GM23338 (cell line): ENCODE measurements at regions not wholly inside any gene's neighbourhood (a gene's known extent, or its start where the extent isn't known, plus 50 kb on each side); places are given as distances from the start of the nearest gene placed in this dataset.

Experiments used
- CREB1 ChIP-seq: fragments of 250-450 bp; sonication (Bioruptor Pico); IDR thresholded peaks from 2 replicates; pipeline ENCODE4 v1.5.0; 2020; ENCODE audit warnings: low read depth, mild to moderate bottlenecking, moderate library complexity
- CTCF ChIP-seq, 2 experiments: fragments of 200-600 bp in 1 of 2; sonication (generic) in 1 of 2; conservative IDR thresholded peaks; 2 replicates each; pipeline versions ENCODE4 v1.5.1 to v1.6.1; 2016 to 2017; ENCODE audit warnings: antibody characterized with exemption in 2 of 2, low read depth in 2 of 2, mild to moderate bottlenecking in 2 of 2, moderate library complexity in 1 of 2
- EZH2 ChIP-seq: fragments of 200-600 bp; sonication (generic); IDR thresholded peaks from one replicate; pipeline ENCODE4 v1.8.0; 2017; ENCODE audit warnings: antibody characterized with exemption, mild to moderate bottlenecking, low read depth; ENCODE audit not compliant: unreplicated experiment
- EZH2phosphoT487 ChIP-seq: fragments of 200-600 bp; sonication (generic); IDR thresholded peaks from one replicate; pipeline ENCODE4 v1.8.1; 2018; ENCODE audit warnings: antibody characterized with exemption; ENCODE audit not compliant: unreplicated experiment
- JUNB ChIP-seq: IDR thresholded peaks from one replicate; pipeline ENCODE4 v1.6.1; 2016; ENCODE audit warnings: antibody characterized with exemption; ENCODE audit not compliant: unreplicated experiment
- NANOG ChIP-seq: IDR thresholded peaks from 2 replicates; pipeline ENCODE4 v1.6.1; 2016; ENCODE audit warnings: antibody characterized with exemption, borderline replicate concordance
- POLR2AphosphoS5 ChIP-seq: IDR thresholded peaks from 2 replicates; pipeline ENCODE4 v1.6.1; 2016; ENCODE audit warnings: antibody characterized with exemption, low read depth
- REST ChIP-seq: IDR thresholded peaks from one replicate; pipeline ENCODE4 v1.6.1; 2018; ENCODE audit warnings: antibody characterized with exemption; ENCODE audit not compliant: unreplicated experiment
- ZNF462 ChIP-seq: fragments of 250-450 bp; sonication (Bioruptor Pico); IDR thresholded peaks from 2 replicates; pipeline ENCODE4 v1.5.0; 2020; ENCODE audit warnings: mild to moderate bottlenecking, moderate library complexity

- TF ChIP-seq CTCF (conservative IDR thresholded peaks at IDR 0.05; ENCODE audit: low read depth in 2 of 2) (no peak), POLR2AphosphoS5 (no peak), EZH2phosphoT487 (no peak), EZH2 (no peak), JUNB (no peak), REST (no peak), CREB1 (CRISPR knock-in tag) (no peak), ZNF462 (no peak), NANOG (no peak)
Measured at GRCh38 chr6:66418906-66419305, 711.9 kb upstream of the EYS start.
